HepG2 (cell line): ENCODE measurements at regions not wholly inside any gene's neighbourhood (a gene's known extent, or its start where the extent isn't known, plus 50 kb on each side); places are given as distances from the start of the nearest gene placed in this dataset.

Source experiments
- BCL6 ChIP-seq: IDR thresholded peaks from 2 replicates; pipeline ENCODE4 v1.6.1; 2016; ENCODE audit warnings: missing genetic modification reagents, missing compliant biosample characterization
- ERF ChIP-seq: IDR thresholded peaks from 2 replicates; pipeline ENCODE4 v1.6.1; 2018; ENCODE audit warnings: missing biosample characterization, missing genetic modification reagents
- HCFC1 ChIP-seq: fragments of 150-350 bp; IDR thresholded peaks from 2 replicates; pipeline ENCODE4 v1.6.1; 2014; ENCODE audit warnings: low read depth, low read length
- HMG20A ChIP-seq: IDR thresholded peaks from 2 replicates; pipeline ENCODE4 v1.6.1; 2016; ENCODE audit warnings: borderline replicate concordance
- KLF11 ChIP-seq: IDR thresholded peaks from 2 replicates; pipeline ENCODE4 v1.6.1; 2016; ENCODE audit warnings: missing compliant biosample characterization
- MED8 ChIP-seq: sonication (generic); formaldehyde crosslinking; IDR thresholded peaks from 2 replicates; pipeline ENCODE4 v1.8.1; 2023; ENCODE audit warnings: mild to moderate bottlenecking, missing genetic modification reagents; ENCODE audit not compliant: insufficient replicate concordance
- MIER2 ChIP-seq: IDR thresholded peaks from 2 replicates; pipeline ENCODE4 v1.6.1; 2016; ENCODE audit warnings: missing biosample characterization, missing genetic modification reagents
- NFYB ChIP-seq: sonication (generic); formaldehyde crosslinking; IDR thresholded peaks from 2 replicates; pipeline ENCODE4 v1.4.0; 2020; ENCODE audit warnings: missing genetic modification reagents
- POGZ ChIP-seq: sonication (generic); formaldehyde crosslinking; IDR thresholded peaks from 2 replicates; pipeline ENCODE4 v1.4.0; 2020; ENCODE audit warnings: mild to moderate bottlenecking, missing genetic modification reagents
- SALL2 ChIP-seq: sonication (generic); formaldehyde crosslinking; IDR thresholded peaks from 2 replicates; pipeline ENCODE4 v1.8.1; 2023; ENCODE audit warnings: mild to moderate bottlenecking, missing genetic modification reagents, inconsistent platforms
- STAG1 ChIP-seq: sonication (generic); formaldehyde crosslinking; IDR thresholded peaks from 2 replicates; pipeline ENCODE4 v1.4.0; 2020; ENCODE audit warnings: missing genetic modification reagents
- TAF1 ChIP-seq: sonication (generic); formaldehyde crosslinking; IDR thresholded peaks from 2 replicates; pipeline ENCODE4 v1.4.0; 2020; ENCODE audit warnings: missing genetic modification reagents
- ZFP1 ChIP-seq: IDR thresholded peaks from 2 replicates; pipeline ENCODE4 v1.6.1; 2016
- ZNF17 ChIP-seq: sonication (generic); formaldehyde crosslinking; IDR thresholded peaks from 2 replicates; pipeline ENCODE4 v1.5.0; 2020; ENCODE audit warnings: mild to moderate bottlenecking, missing genetic modification reagents
- ZNF3 ChIP-seq: IDR thresholded peaks from 2 replicates; pipeline ENCODE4 v1.7.0; 2017; ENCODE audit warnings: inconsistent platforms
- ZNF543 ChIP-seq: sonication (generic); formaldehyde crosslinking; IDR thresholded peaks from 2 replicates; pipeline ENCODE4 v1.4.0; 2020; ENCODE audit warnings: mild to moderate bottlenecking, missing genetic modification reagents
- ZNF572 ChIP-seq: sonication (generic); formaldehyde crosslinking; IDR thresholded peaks from 2 replicates; pipeline ENCODE4 v1.5.1; 2020; ENCODE audit warnings: mild to moderate bottlenecking, missing genetic modification reagents
- ZNF670 ChIP-seq: sonication (generic); formaldehyde crosslinking; IDR thresholded peaks from 2 replicates; pipeline ENCODE4 v1.8.0; 2022; ENCODE audit warnings: mild to moderate bottlenecking, missing genetic modification reagents, borderline replicate concordance
- ZNF7 ChIP-seq: IDR thresholded peaks from 2 replicates; pipeline ENCODE4 v1.6.1; 2016; ENCODE audit warnings: missing biosample characterization, missing genetic modification reagents
- ZSCAN29 ChIP-seq: sonication (generic); formaldehyde crosslinking; conservative IDR thresholded peaks from 2 replicates; pipeline ENCODE4 v1.4.0; 2020; ENCODE audit warnings: mild to moderate bottlenecking, missing genetic modification reagents
- TF ChIP-seq, protein P1 (sequence below), 2 experiments: sonication (generic) in 1 of 2; formaldehyde crosslinking in 1 of 2; IDR thresholded peaks; 2 replicates each; pipeline versions ENCODE4 v1.6.1 to v1.9.0; 2014 to 2022; ENCODE audit warnings: antibody characterized with exemption in 1 of 2, borderline replicate concordance in 1 of 2, inconsistent platforms in 1 of 2, low read depth in 1 of 2, missing genetic modification reagents in 1 of 2
- TF ChIP-seq, protein P2 (sequence below): sonication (generic); formaldehyde crosslinking; IDR thresholded peaks from 2 replicates; pipeline ENCODE4 v1.5.0; 2020; ENCODE audit warnings: mild to moderate bottlenecking, missing genetic modification reagents, borderline replicate concordance
- TF ChIP-seq, protein P3 (sequence below): sonication (generic); formaldehyde crosslinking; IDR thresholded peaks from 2 replicates; pipeline ENCODE4 v1.8.1; 2023; ENCODE audit warnings: mild to moderate bottlenecking, moderate library complexity, missing genetic modification reagents

- TF ChIP-seq ZSCAN29 (peak; percentile 88), KLF11 (CRISPR knock-in tag) (peak; percentile 92), ERF (CRISPR knock-in tag) (peak; percentile 96; the same call in 1 of the 2 replicates), STAG1 (peak; percentile 45; the same call in 1 of the 2 replicates), NFYB (no peak), ZNF3 (peak; percentile 69; the same call in 1 of the 2 replicates), TAF1 (CRISPR knock-in tag) (peak; percentile 61; the same call in 1 of the 2 replicates), SALL2 (CRISPR knock-in tag) (0 out of 2 replicates have a peak, but pooled peaks have one; percentile 43), ZNF670 (CRISPR knock-in tag) (peak; percentile 72; the same call in 1 of the 2 replicates), ZFP1 (CRISPR knock-in tag) (peak; percentile 95; the same call in 1 of the 2 replicates), ZNF572 (CRISPR knock-in tag) (no peak), MIER2 (CRISPR knock-in tag) (peak; percentile 84; the same call in 1 of the 2 replicates), BCL6 (peak; percentile 95), MED8 (CRISPR knock-in tag) (peak; percentile 97), ZNF543 (CRISPR knock-in tag) (0 out of 2 replicates have a peak, but pooled peaks have one; percentile 45), HMG20A (CRISPR knock-in tag) (peak; percentile 100), HCFC1 (no peak), ZNF17 (CRISPR knock-in tag) (no peak), POGZ (peak; percentile 95), ZNF7 (CRISPR knock-in tag) (peak; percentile 96)
- TF ChIP-seq, protein P1, sequence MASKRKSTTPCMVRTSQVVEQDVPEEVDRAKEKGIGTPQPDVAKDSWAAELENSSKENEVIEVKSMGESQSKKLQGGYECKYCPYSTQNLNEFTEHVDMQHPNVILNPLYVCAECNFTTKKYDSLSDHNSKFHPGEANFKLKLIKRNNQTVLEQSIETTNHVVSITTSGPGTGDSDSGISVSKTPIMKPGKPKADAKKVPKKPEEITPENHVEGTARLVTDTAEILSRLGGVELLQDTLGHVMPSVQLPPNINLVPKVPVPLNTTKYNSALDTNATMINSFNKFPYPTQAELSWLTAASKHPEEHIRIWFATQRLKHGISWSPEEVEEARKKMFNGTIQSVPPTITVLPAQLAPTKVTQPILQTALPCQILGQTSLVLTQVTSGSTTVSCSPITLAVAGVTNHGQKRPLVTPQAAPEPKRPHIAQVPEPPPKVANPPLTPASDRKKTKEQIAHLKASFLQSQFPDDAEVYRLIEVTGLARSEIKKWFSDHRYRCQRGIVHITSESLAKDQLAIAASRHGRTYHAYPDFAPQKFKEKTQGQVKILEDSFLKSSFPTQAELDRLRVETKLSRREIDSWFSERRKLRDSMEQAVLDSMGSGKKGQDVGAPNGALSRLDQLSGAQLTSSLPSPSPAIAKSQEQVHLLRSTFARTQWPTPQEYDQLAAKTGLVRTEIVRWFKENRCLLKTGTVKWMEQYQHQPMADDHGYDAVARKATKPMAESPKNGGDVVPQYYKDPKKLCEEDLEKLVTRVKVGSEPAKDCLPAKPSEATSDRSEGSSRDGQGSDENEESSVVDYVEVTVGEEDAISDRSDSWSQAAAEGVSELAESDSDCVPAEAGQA (IDR thresholded peaks at IDR 0.05; ENCODE audit: low read depth), result peak; percentile 65; the same call in 1 of the 2 replicates
- TF ChIP-seq, protein P1 (CRISPR knock-in tag; IDR thresholded peaks at IDR 0.05; ENCODE audit: borderline replicate concordance), result no peak
- TF ChIP-seq, protein P2, sequence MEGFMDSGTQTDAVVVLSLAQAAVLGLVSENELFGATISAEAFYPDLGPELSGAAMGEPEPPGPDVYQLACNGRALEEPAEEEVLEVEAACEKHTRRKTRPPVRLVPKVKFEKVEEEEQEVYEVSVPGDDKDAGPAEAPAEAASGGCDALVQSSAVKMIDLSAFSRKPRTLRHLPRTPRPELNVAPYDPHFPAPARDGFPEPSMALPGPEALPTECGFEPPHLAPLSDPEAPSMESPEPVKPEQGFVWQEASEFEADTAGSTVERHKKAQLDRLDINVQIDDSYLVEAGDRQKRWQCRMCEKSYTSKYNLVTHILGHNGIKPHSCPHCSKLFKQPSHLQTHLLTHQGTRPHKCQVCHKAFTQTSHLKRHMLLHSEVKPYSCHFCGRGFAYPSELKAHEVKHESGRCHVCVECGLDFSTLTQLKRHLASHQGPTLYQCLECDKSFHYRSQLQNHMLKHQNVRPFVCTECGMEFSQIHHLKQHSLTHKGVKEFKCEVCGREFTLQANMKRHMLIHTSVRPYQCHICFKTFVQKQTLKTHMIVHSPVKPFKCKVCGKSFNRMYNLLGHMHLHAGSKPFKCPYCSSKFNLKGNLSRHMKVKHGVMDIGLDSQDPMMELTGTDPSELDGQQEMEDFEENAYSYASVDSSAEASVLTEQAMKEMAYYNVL (CRISPR knock-in tag), result peak; percentile 98
- TF ChIP-seq, protein P3, sequence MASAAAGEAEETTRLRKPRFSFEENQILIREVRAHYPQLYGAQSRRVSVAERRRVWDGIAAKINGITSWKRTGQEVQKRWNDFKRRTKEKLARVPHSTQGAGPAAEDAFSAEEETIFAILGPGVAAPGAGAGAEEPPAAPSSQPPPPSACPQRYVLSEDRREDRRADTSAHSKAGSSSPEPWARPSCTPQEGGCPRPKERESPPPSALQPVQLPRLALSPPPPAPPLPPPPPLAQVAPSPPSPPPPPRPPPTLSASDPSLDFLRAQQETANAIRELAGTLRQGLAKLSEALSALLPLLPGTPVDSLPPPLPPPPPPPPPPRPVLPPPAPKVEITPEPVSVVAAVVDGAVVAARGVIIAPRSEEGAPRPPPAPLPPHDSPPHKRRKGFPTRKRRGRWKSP (CRISPR knock-in tag), result peak; percentile 77; the same call in 1 of the 2 replicates
Measured at GRCh38 chr19:56934438-56935090, 94.0 kb upstream of the PEG3 start (continued).
